ENCODE measurements at regions not wholly inside any gene's neighbourhood (a gene's known extent, or its start where the extent isn't known, plus 50 kb on each side); places are given as distances from the start of the nearest gene placed in this dataset.

DNA sequence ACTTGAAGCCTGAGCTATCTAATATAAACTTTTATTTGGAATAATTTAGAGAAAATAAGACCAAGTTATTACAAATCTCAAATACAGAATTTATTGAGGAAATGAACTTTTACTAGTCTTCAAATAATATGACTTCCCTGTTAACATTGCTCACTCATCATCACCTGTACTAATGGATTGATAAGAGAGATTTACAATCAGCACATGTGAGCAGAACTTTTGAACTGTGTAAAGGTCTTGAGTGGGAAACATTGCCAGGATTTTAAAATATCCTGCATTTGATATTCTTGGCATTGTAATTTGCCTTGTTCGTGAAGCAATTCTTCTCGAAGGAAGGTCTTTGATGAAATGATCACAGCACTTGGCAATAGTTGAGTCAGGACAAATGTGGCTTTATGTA, 111.9 kb downstream of the FGF9 start:
- WGBS: 96% methylated on average over 2 of the region's 2 CpGs
- no peak for DNase-seq (ENCODE audit: low read depth in 6 of 9, low spot score in 9 of 9)
- H3K27me3 ChIP-seq (ENCODE audit: control insufficient read depth in 2 of 2, insufficient read depth in 1 of 2, low read length in 1 of 2): no peaks in the 10 kb centered on the region
- no peaks in the 10 kb centered on the region for H3K36me3 ChIP-seq (ENCODE audit: control insufficient read depth in 2 of 2, insufficient read depth in 2 of 2, low read length in 1 of 2)
- H3K27ac ChIP-seq (ENCODE audit: low read depth in 1 of 2, low read length in 1 of 2): no peak overlapping the region
- no peaks in the 10 kb centered on the region for H3K4me1 ChIP-seq (ENCODE audit: control insufficient read depth in 2 of 2, insufficient read depth in 2 of 2, low read length in 2 of 2)
- no peak overlapping the region for H3K4me3 ChIP-seq (ENCODE audit: low read length in 2 of 2)
- no peaks in the 10 kb centered on the region for H3K9me3 ChIP-seq (ENCODE audit: control insufficient read depth in 2 of 2, insufficient read depth in 1 of 2, low read length in 1 of 2)

DNA sequence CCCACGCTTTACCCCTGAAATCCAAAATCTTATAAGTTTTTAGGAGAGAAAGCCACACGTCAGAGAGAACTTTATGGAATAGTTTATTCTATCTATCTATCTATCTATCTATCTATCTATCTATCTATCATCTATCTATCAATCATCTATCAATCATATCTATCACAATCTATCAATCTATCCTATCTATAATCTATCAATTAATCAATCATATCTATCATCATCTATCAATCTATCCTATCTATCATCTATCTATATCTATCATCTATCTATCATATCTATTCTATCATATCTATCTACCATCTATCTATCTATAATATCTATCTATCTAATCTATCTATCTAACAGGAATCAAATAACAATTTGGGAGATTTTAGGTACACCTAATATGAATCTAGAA, 115.1 kb downstream of the FGF9 start:
- Histone ChIP-seq H3K9me3 (ENCODE audit: control insufficient read depth in 2 of 2, insufficient read depth in 1 of 2, low read length in 1 of 2) (no peaks in the 10 kb centered on the region), H3K36me3 (ENCODE audit: control insufficient read depth in 2 of 2, insufficient read depth in 2 of 2, low read length in 1 of 2) (no peaks in the 10 kb centered on the region), H3K27ac (ENCODE audit: low read depth in 1 of 2, low read length in 1 of 2) (no peak overlapping the region), H3K27me3 (ENCODE audit: control insufficient read depth in 2 of 2, insufficient read depth in 1 of 2, low read length in 1 of 2) (no peaks in the 10 kb centered on the region), H3K4me3 (ENCODE audit: low read length in 2 of 2) (no peak overlapping the region), H3K4me1 (ENCODE audit: control insufficient read depth in 2 of 2, insufficient read depth in 2 of 2, low read length in 2 of 2) (no peaks in the 10 kb centered on the region)
- WGBS: 90% methylated on average over 2 of the region's 2 CpGs
- no peak for DNase-seq (ENCODE audit: low read depth in 6 of 9, low spot score in 9 of 9)

DNA sequence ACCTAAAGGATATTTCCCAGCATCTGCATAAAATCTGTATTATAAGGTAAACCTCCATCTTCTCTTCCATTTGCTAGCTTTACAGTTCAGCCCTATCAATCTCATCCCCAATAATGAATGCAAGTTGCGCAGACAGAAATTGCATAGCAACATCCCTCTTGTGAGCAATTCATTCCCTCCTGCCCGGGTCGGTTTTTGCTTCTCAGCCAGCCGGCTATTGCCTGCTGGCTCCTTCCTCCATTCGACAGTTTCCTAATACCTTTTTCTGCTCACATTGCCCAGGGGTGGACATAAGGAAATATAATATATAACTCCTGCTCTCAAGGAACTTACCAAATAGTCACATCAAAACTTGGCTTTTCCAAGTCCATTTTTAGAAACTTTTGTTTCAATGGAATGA, 125.2 kb downstream of the FGF9 start:
- WGBS: 91% methylated on average over 5 of the region's 5 CpGs
- Histone ChIP-seq H3K27ac (ENCODE audit: low read depth in 1 of 2, low read length in 1 of 2) (no peak overlapping the region), H3K4me1 (ENCODE audit: control insufficient read depth in 2 of 2, insufficient read depth in 2 of 2, low read length in 2 of 2) (no peaks in the 10 kb centered on the region), H3K36me3 (ENCODE audit: control insufficient read depth in 2 of 2, insufficient read depth in 2 of 2, low read length in 1 of 2) (no peaks in the 10 kb centered on the region), H3K27me3 (ENCODE audit: control insufficient read depth in 2 of 2, insufficient read depth in 1 of 2, low read length in 1 of 2) (no peaks in the 10 kb centered on the region), H3K9me3 (ENCODE audit: control insufficient read depth in 2 of 2, insufficient read depth in 1 of 2, low read length in 1 of 2) (no peaks in the 10 kb centered on the region), H3K4me3 (ENCODE audit: low read length in 2 of 2) (no peak overlapping the region)
- no peak for DNase-seq (ENCODE audit: low read depth in 6 of 9, low spot score in 9 of 9)

DNA sequence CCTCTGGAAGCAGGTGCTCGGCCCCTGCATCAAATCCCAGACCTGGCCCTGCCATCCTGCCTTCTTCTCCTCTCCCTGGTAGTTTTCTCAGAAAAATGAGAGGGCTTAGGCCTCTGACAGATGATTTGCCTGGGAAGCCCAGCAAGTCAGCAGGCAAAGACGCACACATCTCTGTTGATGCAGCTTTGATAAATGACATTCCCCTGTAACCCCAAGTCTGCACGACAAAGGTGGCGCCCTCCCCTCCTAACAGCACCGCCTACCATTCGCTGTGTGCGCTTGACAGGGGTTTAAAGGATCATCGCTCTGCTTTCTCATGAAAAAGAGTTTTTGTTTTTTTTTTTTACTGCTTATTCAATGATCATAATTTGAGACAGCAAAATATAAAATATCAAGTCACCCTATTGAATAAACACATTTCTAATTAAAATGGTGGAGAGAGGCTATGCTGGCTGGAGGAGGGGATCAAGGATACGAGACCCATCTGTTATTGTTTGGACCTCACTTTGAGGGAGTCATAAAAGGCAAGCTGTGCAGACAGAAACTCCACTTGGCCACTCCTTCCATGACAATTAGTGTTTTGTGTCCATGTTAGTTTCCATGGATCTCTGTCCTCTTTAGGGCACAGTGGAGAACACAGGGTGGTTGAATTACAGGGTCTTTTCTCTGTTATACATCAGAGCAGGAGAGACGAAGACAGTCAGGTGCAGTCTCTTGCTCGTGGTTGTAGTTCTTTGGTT, 126.1 kb downstream of the FGF9 start:
- Histone ChIP-seq H3K36me3 (ENCODE audit: control insufficient read depth in 2 of 2, insufficient read depth in 2 of 2, low read length in 1 of 2) (no peaks in the 10 kb centered on the region), H3K27ac (ENCODE audit: low read depth in 1 of 2, low read length in 1 of 2) (no peak overlapping the region), H3K9me3 (ENCODE audit: control insufficient read depth in 2 of 2, insufficient read depth in 1 of 2, low read length in 1 of 2) (no peaks in the 10 kb centered on the region), H3K4me3 (ENCODE audit: low read length in 2 of 2) (no peak overlapping the region), H3K27me3 (ENCODE audit: control insufficient read depth in 2 of 2, insufficient read depth in 1 of 2, low read length in 1 of 2) (no peaks in the 10 kb centered on the region), H3K4me1 (ENCODE audit: control insufficient read depth in 2 of 2, insufficient read depth in 2 of 2, low read length in 2 of 2) (no peaks in the 10 kb centered on the region)
- no peak for DNase-seq (ENCODE audit: low read depth in 6 of 9, low spot score in 9 of 9)
- 89% methylated on average over 11 of the region's 11 CpGs for WGBS

DNA sequence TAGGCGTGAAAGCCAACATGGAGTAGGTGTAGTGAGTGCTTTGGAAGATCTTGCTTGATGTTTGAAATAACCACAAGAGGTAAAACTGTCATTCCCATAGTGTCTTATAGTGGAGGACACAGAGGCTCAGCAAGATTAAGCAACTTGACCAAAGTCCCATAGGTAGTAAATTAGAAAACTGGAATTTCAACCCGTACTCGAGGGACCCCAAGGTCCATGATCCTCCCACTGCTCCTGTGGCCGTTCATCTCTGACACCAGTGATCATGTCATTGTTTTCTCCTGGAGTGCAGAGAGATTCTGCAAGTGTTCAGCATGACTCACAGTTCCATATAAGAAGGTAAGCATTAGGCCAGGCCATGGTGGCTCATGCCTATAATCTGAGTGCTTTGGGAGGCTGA, 126.9 kb downstream of the FGF9 start:
- H3K27ac ChIP-seq (ENCODE audit: low read depth in 1 of 2, low read length in 1 of 2): no peak overlapping the region
- no peaks in the 10 kb centered on the region for H3K4me1 ChIP-seq (ENCODE audit: control insufficient read depth in 2 of 2, insufficient read depth in 2 of 2, low read length in 2 of 2)
- DNase-seq (ENCODE audit: low read depth in 6 of 9, low spot score in 9 of 9): no peak
- no peaks in the 10 kb centered on the region for H3K36me3 ChIP-seq (ENCODE audit: control insufficient read depth in 2 of 2, insufficient read depth in 2 of 2, low read length in 1 of 2)
- 94% methylated on average over 4 of the region's 4 CpGs for WGBS
- no peaks in the 10 kb centered on the region for H3K27me3 ChIP-seq (ENCODE audit: control insufficient read depth in 2 of 2, insufficient read depth in 1 of 2, low read length in 1 of 2)
- no peak overlapping the region for H3K4me3 ChIP-seq (ENCODE audit: low read length in 2 of 2)
- no peaks in the 10 kb centered on the region for H3K9me3 ChIP-seq (ENCODE audit: control insufficient read depth in 2 of 2, insufficient read depth in 1 of 2, low read length in 1 of 2)

DNA sequence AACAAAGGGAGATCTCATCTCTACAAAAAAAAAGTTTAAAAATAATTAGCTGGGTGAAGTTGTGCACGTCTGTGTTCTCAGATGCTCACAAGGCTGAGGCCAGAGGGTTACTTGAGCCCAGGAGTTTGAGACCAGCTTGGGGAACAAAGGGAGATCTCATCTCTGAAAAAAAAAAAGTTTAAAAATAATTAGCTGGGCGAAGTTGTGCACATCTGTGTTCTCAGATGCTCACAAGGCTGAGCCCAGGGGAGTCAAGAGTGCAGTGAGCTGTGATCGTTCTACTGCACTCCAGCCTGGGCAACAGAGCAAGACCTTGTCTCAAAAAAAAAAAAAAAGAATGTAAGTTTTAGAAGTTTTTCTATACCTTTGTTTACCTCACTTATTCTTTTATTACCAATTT, 127.3 kb downstream of the FGF9 start:
- DNase-seq (ENCODE audit: low read depth in 6 of 9, low spot score in 9 of 9): no peak
- WGBS: 89% methylated on average over 3 of the region's 3 CpGs
- H3K27ac ChIP-seq (ENCODE audit: low read depth in 1 of 2, low read length in 1 of 2): no peak overlapping the region
- no peaks in the 10 kb centered on the region for H3K4me1 ChIP-seq (ENCODE audit: control insufficient read depth in 2 of 2, insufficient read depth in 2 of 2, low read length in 2 of 2)
- H3K4me3 ChIP-seq (ENCODE audit: low read length in 2 of 2): no peak overlapping the region
- no peaks in the 10 kb centered on the region for H3K9me3 ChIP-seq (ENCODE audit: control insufficient read depth in 2 of 2, insufficient read depth in 1 of 2, low read length in 1 of 2)
- no peaks in the 10 kb centered on the region for H3K27me3 ChIP-seq (ENCODE audit: control insufficient read depth in 2 of 2, insufficient read depth in 1 of 2, low read length in 1 of 2)
- no peaks in the 10 kb centered on the region for H3K36me3 ChIP-seq (ENCODE audit: control insufficient read depth in 2 of 2, insufficient read depth in 2 of 2, low read length in 1 of 2)

DNA sequence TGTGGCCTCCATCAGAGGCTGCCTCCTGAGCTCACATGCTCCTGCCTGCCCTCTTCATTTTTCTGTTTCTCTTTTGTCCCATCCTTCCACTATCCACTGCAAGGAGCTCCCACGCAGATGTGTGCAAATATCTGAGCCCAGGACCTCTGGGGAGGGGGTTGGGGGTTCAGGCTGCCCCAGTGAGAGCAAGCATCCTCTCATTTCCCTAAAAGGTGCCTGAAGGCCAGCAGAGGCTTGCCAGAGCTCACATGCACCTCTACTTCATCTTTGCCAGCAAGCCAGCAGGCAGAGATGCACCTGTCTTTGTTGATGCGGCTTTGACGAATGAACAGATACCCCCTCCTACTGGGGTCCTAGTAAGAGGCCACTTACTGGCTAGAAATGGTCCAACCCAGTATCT, 128.8 kb downstream of the FGF9 start:
- H3K9me3 ChIP-seq (ENCODE audit: control insufficient read depth in 2 of 2, insufficient read depth in 1 of 2, low read length in 1 of 2): no peaks in the 10 kb centered on the region
- no peaks in the 10 kb centered on the region for H3K4me1 ChIP-seq (ENCODE audit: control insufficient read depth in 2 of 2, insufficient read depth in 2 of 2, low read length in 2 of 2)
- H3K27me3 ChIP-seq (ENCODE audit: control insufficient read depth in 2 of 2, insufficient read depth in 1 of 2, low read length in 1 of 2): no peaks in the 10 kb centered on the region
- no peak overlapping the region for H3K27ac ChIP-seq (ENCODE audit: low read depth in 1 of 2, low read length in 1 of 2)
- 95% methylated on average over 3 of the region's 3 CpGs for WGBS
- H3K36me3 ChIP-seq (ENCODE audit: control insufficient read depth in 2 of 2, insufficient read depth in 2 of 2, low read length in 1 of 2): no peaks in the 10 kb centered on the region
- DNase-seq (ENCODE audit: low read depth in 6 of 9, low spot score in 9 of 9): no peak
- H3K4me3 ChIP-seq (ENCODE audit: low read length in 2 of 2): no peak overlapping the region

DNA sequence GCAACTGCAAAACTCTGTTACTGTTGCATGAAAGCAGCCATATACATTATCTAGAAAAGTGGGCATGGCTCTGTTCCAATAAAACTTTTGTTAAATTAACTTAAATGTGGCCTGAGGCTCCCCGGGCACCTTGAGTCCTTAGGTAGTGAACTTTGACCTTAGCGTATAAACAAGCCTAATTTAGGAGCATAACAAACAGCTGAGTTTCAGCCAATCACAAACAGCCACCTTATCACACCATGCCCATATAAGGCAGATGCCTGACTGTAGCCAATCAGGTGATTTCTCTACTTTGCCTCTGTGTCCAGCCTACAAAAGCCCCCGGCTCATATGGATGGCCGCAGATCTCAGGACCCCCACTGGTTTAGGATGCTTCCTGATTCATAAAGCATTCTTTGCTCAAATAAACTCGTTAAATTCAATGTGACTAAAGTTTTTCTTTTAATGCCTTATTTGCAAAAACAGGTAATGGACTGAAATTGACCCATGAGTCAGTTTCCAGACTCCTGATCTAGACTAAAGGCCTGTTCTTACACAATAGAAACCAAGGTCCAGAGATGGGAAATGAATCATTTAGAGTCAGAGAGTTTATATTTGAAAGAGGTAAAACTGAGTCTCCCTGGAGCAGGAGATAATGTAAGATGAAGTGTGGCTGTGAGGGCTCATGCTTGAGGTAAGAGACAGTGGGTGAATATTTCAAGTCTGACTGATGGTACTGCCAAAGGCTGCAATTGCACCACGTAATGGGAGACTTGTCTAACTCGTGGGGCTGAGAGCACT, 130.2 kb downstream of the FGF9 start:
- Histone ChIP-seq H3K9me3 (ENCODE audit: control insufficient read depth in 2 of 2, insufficient read depth in 1 of 2, low read length in 1 of 2) (no peaks in the 10 kb centered on the region), H3K27ac (ENCODE audit: low read depth in 1 of 2, low read length in 1 of 2) (no peak overlapping the region), H3K4me3 (ENCODE audit: low read length in 2 of 2) (no peak overlapping the region), H3K36me3 (ENCODE audit: control insufficient read depth in 2 of 2, insufficient read depth in 2 of 2, low read length in 1 of 2) (no peaks in the 10 kb centered on the region), H3K27me3 (ENCODE audit: control insufficient read depth in 2 of 2, insufficient read depth in 1 of 2, low read length in 1 of 2) (no peaks in the 10 kb centered on the region), H3K4me1 (ENCODE audit: control insufficient read depth in 2 of 2, insufficient read depth in 2 of 2, low read length in 2 of 2) (no peaks in the 10 kb centered on the region)
- no peak for DNase-seq (ENCODE audit: low read depth in 6 of 9, low spot score in 9 of 9)
- 85% methylated on average over 7 of the region's 7 CpGs for WGBS

DNA sequence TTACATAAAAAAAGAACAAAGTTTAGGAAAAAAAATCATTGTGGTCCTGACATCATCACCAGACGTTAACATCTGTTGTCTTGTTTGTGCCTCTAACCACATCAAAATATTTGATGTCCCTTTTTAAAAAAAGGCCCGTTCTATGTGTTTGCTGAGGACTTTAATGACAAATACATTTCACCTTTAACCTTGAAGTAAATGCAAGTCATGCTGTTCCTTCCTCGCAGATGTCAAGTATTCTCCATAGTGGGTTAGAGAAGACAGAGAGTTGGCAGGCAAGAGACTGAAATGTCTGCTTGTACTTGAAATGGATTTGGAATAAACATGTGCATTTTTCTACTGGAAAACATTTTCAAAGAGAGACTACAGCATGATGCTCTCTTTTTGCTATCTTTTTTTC, 134.9 kb downstream of the FGF9 start:
- no peak overlapping the region for H3K27ac ChIP-seq (ENCODE audit: low read depth in 1 of 2, low read length in 1 of 2)
- no peaks in the 10 kb centered on the region for H3K4me1 ChIP-seq (ENCODE audit: control insufficient read depth in 2 of 2, insufficient read depth in 2 of 2, low read length in 2 of 2)
- no peaks in the 10 kb centered on the region for H3K27me3 ChIP-seq (ENCODE audit: control insufficient read depth in 2 of 2, insufficient read depth in 1 of 2, low read length in 1 of 2)
- no peaks in the 10 kb centered on the region for H3K9me3 ChIP-seq (ENCODE audit: control insufficient read depth in 2 of 2, insufficient read depth in 1 of 2, low read length in 1 of 2)
- WGBS: 78% methylated on average over 3 of the region's 3 CpGs
- H3K36me3 ChIP-seq (ENCODE audit: control insufficient read depth in 2 of 2, insufficient read depth in 2 of 2, low read length in 1 of 2): no peaks in the 10 kb centered on the region
- no peak for DNase-seq (ENCODE audit: low read depth in 6 of 9, low spot score in 9 of 9)
- H3K4me3 ChIP-seq (ENCODE audit: low read length in 2 of 2): no peak overlapping the region
